Glutamatergic neuron (in vitro differentiated cells): ENCODE measurements at regions not wholly inside any gene's neighbourhood (a gene's known extent, or its start where the extent isn't known, plus 50 kb on each side); places are given as distances from the start of the nearest gene placed in this dataset.

Experiments used
- DNase-seq: peaks from one replicate; pipeline ENCODE4 v3.0.0; 2022
- H3K27ac Mint-ChIP-seq: one replicate; pipeline ENCODE4 v1.8.0; 2020; ENCODE audit warnings: mild to moderate bottlenecking, mixed read lengths, inconsistent platforms; ENCODE audit not compliant: unreplicated experiment
- H3K27me3 Mint-ChIP-seq: one replicate; pipeline ENCODE4 v1.8.0; 2020; ENCODE audit warnings: mild to moderate bottlenecking, moderate library complexity, mixed read lengths, inconsistent platforms; ENCODE audit not compliant: unreplicated experiment
- H3K36me3 Mint-ChIP-seq: one replicate; pipeline ENCODE4 v1.8.0; 2020; ENCODE audit warnings: mild to moderate bottlenecking, mixed read lengths, inconsistent platforms; ENCODE audit not compliant: unreplicated experiment
- H3K4me1 Mint-ChIP-seq: one replicate; pipeline ENCODE4 v1.8.0; 2020; ENCODE audit warnings: mild to moderate bottlenecking, low read depth, mixed read lengths, inconsistent platforms; ENCODE audit not compliant: unreplicated experiment
- H3K4me3 Mint-ChIP-seq: one replicate; pipeline ENCODE4 v1.8.0; 2020; ENCODE audit warnings: mild to moderate bottlenecking, mixed read lengths, inconsistent platforms; ENCODE audit not compliant: unreplicated experiment
- H3K9me3 Mint-ChIP-seq: one replicate; pipeline ENCODE4 v1.8.0; 2020; ENCODE audit warnings: mild to moderate bottlenecking, moderate library complexity, mixed read lengths, inconsistent platforms; ENCODE audit not compliant: unreplicated experiment
- TF ChIP-seq, protein P1 (sequence below): fragments of 200-600 bp; sonication (generic); IDR thresholded peaks from one replicate; pipeline ENCODE4 v1.5.0; 2021; ENCODE audit not compliant: partially characterized antibody, unreplicated experiment

DNA sequence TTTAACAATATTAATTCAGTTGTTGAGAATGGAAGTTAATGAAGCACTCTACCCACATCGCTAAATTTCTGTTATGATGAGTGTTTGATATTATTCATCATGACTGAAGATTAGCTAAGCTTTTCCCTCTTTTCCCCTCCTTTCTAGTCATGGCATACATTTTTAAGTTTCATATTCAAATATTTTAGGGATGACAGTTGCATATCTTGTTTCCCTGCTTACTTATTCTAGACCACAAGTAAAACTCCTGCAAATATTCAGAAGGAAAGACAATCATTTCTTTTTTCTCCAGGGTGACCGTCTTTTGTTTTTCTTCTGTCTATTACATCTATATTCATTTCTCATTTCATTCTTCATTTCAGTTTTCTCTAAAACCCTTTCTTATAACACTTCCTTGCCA is 906.0 kb downstream of the ADGRL2 start:
- H3K4me3 Mint-ChIP-seq = no peak overlapping the region
- H3K27me3 Mint-ChIP-seq = no peaks in the 10 kb centered on the region
- DNase-seq = no peak
- no peak overlapping the region for H3K27ac Mint-ChIP-seq
- H3K4me1 Mint-ChIP-seq = no peaks in the 10 kb centered on the region
- TF ChIP-seq, protein P1, sequence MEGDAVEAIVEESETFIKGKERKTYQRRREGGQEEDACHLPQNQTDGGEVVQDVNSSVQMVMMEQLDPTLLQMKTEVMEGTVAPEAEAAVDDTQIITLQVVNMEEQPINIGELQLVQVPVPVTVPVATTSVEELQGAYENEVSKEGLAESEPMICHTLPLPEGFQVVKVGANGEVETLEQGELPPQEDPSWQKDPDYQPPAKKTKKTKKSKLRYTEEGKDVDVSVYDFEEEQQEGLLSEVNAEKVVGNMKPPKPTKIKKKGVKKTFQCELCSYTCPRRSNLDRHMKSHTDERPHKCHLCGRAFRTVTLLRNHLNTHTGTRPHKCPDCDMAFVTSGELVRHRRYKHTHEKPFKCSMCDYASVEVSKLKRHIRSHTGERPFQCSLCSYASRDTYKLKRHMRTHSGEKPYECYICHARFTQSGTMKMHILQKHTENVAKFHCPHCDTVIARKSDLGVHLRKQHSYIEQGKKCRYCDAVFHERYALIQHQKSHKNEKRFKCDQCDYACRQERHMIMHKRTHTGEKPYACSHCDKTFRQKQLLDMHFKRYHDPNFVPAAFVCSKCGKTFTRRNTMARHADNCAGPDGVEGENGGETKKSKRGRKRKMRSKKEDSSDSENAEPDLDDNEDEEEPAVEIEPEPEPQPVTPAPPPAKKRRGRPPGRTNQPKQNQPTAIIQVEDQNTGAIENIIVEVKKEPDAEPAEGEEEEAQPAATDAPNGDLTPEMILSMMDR = no peak
- no peaks in the 10 kb centered on the region for H3K9me3 Mint-ChIP-seq
- no peaks in the 10 kb centered on the region for H3K36me3 Mint-ChIP-seq

DNA sequence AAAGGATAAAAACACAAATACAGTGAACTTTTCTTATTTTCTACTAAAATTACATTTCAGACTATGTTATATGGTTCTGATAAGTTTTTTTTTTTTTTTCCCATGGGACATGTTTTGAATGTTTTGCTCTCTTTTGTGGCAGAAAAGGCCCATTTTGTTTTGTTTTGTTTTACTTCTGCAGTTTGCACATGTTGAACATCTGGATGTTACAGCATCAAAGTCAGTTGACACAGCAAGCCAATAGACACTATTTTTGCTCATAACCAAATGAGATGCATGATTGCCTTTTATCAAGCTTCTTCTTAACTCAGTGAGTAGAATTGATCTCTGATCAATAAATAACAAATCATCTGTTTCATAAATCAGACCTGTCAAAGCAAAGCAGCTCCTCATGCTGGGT is 904.2 kb downstream of the ADGRL2 start:
- no peak overlapping the region for H3K27ac Mint-ChIP-seq
- no peaks in the 10 kb centered on the region for H3K4me1 Mint-ChIP-seq
- no peak for DNase-seq
- no peaks in the 10 kb centered on the region for H3K9me3 Mint-ChIP-seq
- no peaks in the 10 kb centered on the region for H3K27me3 Mint-ChIP-seq
- H3K36me3 Mint-ChIP-seq = no peaks in the 10 kb centered on the region
- H3K4me3 Mint-ChIP-seq = no peak overlapping the region
- TF ChIP-seq, protein P1 = no peak

DNA sequence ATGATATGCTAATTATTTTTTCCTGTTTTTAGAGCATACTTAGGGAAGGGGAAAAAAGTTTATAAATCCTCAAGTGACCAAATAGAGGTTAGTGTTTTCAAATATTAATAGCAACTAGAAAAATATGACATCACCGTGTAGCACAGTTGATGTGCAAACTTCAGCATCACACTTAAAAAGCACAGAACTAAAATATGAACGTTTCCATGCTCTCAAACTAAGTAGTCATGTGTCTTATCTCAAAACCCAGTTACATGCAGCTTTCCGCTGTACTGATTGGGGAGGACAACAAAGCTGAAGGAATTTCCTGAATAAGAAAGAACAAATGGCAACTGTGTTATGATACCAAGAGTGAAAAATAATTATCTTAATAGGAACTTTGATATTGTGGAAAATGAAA is 903.7 kb downstream of the ADGRL2 start:
- no peaks in the 10 kb centered on the region for H3K36me3 Mint-ChIP-seq
- H3K4me3 Mint-ChIP-seq = no peak overlapping the region
- H3K4me1 Mint-ChIP-seq = no peaks in the 10 kb centered on the region
- DNase-seq = no peak
- TF ChIP-seq, protein P1 = no peak
- H3K27ac Mint-ChIP-seq = no peak overlapping the region
- H3K27me3 Mint-ChIP-seq = no peaks in the 10 kb centered on the region
- H3K9me3 Mint-ChIP-seq = no peaks in the 10 kb centered on the region

DNA sequence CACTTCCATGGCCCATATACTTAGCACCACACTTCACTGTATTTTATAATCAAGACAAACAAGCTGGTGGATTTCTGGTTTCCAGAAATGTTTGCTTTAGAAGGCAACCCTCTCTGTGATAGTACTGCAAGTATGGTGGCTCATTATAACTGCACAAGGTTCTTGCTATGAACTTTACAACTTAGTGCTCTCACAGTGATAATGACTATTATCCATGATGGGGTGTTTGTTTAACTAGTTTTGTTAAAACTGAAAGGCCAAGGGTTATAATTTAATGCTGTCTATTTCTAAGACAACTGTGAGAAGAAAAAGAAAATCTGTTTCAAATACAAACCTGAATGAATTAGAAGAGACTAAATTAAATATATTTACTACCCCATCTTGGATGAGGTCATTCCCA is 903.2 kb downstream of the ADGRL2 start:
- Mint-ChIP-seq H3K4me1 (no peaks in the 10 kb centered on the region), H3K27me3 (no peaks in the 10 kb centered on the region), H3K4me3 (no peak overlapping the region), H3K36me3 (no peaks in the 10 kb centered on the region), H3K27ac (no peak overlapping the region), H3K9me3 (no peaks in the 10 kb centered on the region)
- TF ChIP-seq, protein P1 = no peak
- DNase-seq = no peak

GRCh38 chr1:82700476-82700875 is 899.7 kb downstream of the ADGRL2 start:
- no peaks in the 10 kb centered on the region for H3K9me3 Mint-ChIP-seq
- TF ChIP-seq, protein P1 = no peak

More at GRCh38 chr1:82700476-82700875, 899.7 kb downstream of the ADGRL2 start:
- Mint-ChIP-seq H3K27me3 (no peaks in the 10 kb centered on the region), H3K4me1 (no peaks in the 10 kb centered on the region), H3K36me3 (no peaks in the 10 kb centered on the region), H3K4me3 (no peak overlapping the region), H3K27ac (no peak overlapping the region)
- no peak for DNase-seq
